ENCODE measurements at regions not wholly inside any gene's neighbourhood (a gene's known extent, or its start where the extent isn't known, plus 50 kb on each side); places are given as distances from the start of the nearest gene placed in this dataset.
"Not testable (repeated sequence)": the region's sequence is repeated elsewhere in the genome, so short reads cannot be mapped to it uniquely, and the experiment has no call there.

- H3K4me3 ChIP-seq (ENCODE audit: low read length) = no peak overlapping the region
- DNase-seq (ENCODE audit: low read depth) = no peak
- no peak for TF ChIP-seq CTCF (conservative IDR thresholded peaks at IDR 0.05; ENCODE audit: low read length)
Measured at GRCh38 chr5:103758996-103759395, 196.4 kb upstream of the NUDT12 start.

- H3K4me3 ChIP-seq (ENCODE audit: low read length) = no peak overlapping the region
- DNase-seq (ENCODE audit: low read depth) = no peak
- TF ChIP-seq CTCF (conservative IDR thresholded peaks at IDR 0.05; ENCODE audit: low read length) = no peak
Measured at GRCh38 chr5:103755974-103756373, 193.4 kb upstream of the NUDT12 start.

- DNase-seq (ENCODE audit: low read depth) = no peak
- no peak for TF ChIP-seq CTCF (conservative IDR thresholded peaks at IDR 0.05; ENCODE audit: low read length)
- H3K4me3 ChIP-seq (ENCODE audit: low read length) = no peak overlapping the region
Measured at GRCh38 chr5:103745353-103746065, 182.9 kb upstream of the NUDT12 start.

GRCh38 chr5:103744159-103744558 lies 181.6 kb upstream of the NUDT12 start:
- TF ChIP-seq CTCF (conservative IDR thresholded peaks at IDR 0.05; ENCODE audit: low read length) = no peak
- H3K4me3 ChIP-seq (ENCODE audit: low read length) = no peak overlapping the region
- DNase-seq (ENCODE audit: low read depth) = peak; percentile 4

GRCh38 chr5:103743421-103743820 lies 180.8 kb upstream of the NUDT12 start:
- DNase-seq (ENCODE audit: low read depth) = no peak
- H3K4me3 ChIP-seq (ENCODE audit: low read length) = no peak overlapping the region
- TF ChIP-seq CTCF (conservative IDR thresholded peaks at IDR 0.05; ENCODE audit: low read length) = no peak

- no peak overlapping the region for H3K4me3 ChIP-seq (ENCODE audit: low read length)
- TF ChIP-seq CTCF (conservative IDR thresholded peaks at IDR 0.05; ENCODE audit: low read length) = no peak
- no peak for DNase-seq (ENCODE audit: low read depth)
Measured at GRCh38 chr5:103741984-103742383, 179.4 kb upstream of the NUDT12 start.

- not testable (repeated sequence) for DNase-seq (ENCODE audit: low read depth); H3K4me3 ChIP-seq (ENCODE audit: low read length)
Measured at GRCh38 chr5:103736343-103736742, 173.8 kb upstream of the NUDT12 start.
